B cell (primary cell): ENCODE measurements at regions not wholly inside any gene's neighbourhood (a gene's known extent, or its start where the extent isn't known, plus 50 kb on each side); places are given as distances from the start of the nearest gene placed in this dataset.

Experiments used
- CTCF ChIP-seq: fragments of 200-600 bp; IDR thresholded peaks from one replicate; pipeline ENCODE4 v1.8.0; 2022; ENCODE audit warnings: antibody characterized with exemption, mild to moderate bottlenecking
- EZH2 ChIP-seq: IDR thresholded peaks from 2 replicates; pipeline ENCODE4 v1.6.1; 2012; ENCODE audit warnings: borderline replicate concordance, low read depth, mild to moderate bottlenecking, moderate library complexity, low read length; ENCODE audit not compliant: insufficient read depth, poor library complexity, severe bottlenecking

- no peak for TF ChIP-seq CTCF
- TF ChIP-seq EZH2, result no peak
Observed at GRCh38 chr6:121873595-121873994, 438.1 kb downstream of the GJA1 start.
